SK-N-MC (cell line): ENCODE measurements at regions not wholly inside any gene's neighbourhood (a gene's known extent, or its start where the extent isn't known, plus 50 kb on each side); places are given as distances from the start of the nearest gene placed in this dataset.

ENCODE experiments used
- DNase-seq: peaks from one replicate; pipeline ENCODE4 v3.0.0-alpha.2; 2011; ENCODE audit warnings: low read depth, low spot score
- H3K27ac ChIP-seq: fragments of 200-600 bp; sonication (generic); 2 replicates; pipeline ENCODE4 v1.5.1; 2016; ENCODE audit warnings: mixed run types
- H3K36me3 ChIP-seq: fragments of 200-600 bp; sonication (generic); 2 replicates; pipeline ENCODE4 v1.6.1; 2017; ENCODE audit warnings: antibody characterized with exemption, low read length, mixed read lengths; ENCODE audit not compliant: insufficient read depth
- H3K4me3 ChIP-seq: fragments of 200-600 bp; sonication (generic); 2 replicates; pipeline ENCODE4 v1.5.1; 2016
- H3K9ac ChIP-seq: fragments of 200-600 bp; sonication (generic); 2 replicates; pipeline ENCODE4 v1.8.0; 2017; ENCODE audit warnings: mixed run types, mixed read lengths; ENCODE audit not compliant: insufficient read length
- H3K9me3 ChIP-seq: fragments of 200-600 bp; sonication (generic); 2 replicates; pipeline ENCODE4 v1.6.1; 2017; ENCODE audit warnings: low read depth, mild to moderate bottlenecking, antibody characterized with exemption, low read length, moderate library complexity, mixed read lengths
- EZH2 ChIP-seq: fragments of 200-600 bp; sonication (generic); IDR thresholded peaks from one replicate; pipeline ENCODE4 v1.6.1; 2017; ENCODE audit warnings: antibody characterized with exemption
- FOXP2 ChIP-seq: optimal IDR thresholded peaks from 2 replicates; pipeline ENCODE3; 2011; ENCODE audit warnings: mild to moderate bottlenecking, moderate library complexity; ENCODE audit not compliant: insufficient read depth; ENCODE audit errors: extremely low read length, control extremely low read depth
- POLR2AphosphoS5 ChIP-seq: IDR thresholded peaks from 2 replicates; pipeline ENCODE4 v1.6.1; 2012; ENCODE audit warnings: mild to moderate bottlenecking, low read depth, low read length, borderline replicate concordance

GRCh38 chr2:19708776-19709175 lies 193.0 kb downstream of the TTC32 start:
- TF ChIP-seq EZH2 (no peak), FOXP2 (no peak), POLR2AphosphoS5 (no peak)
- DNase-seq, result no peak
- Histone ChIP-seq H3K9me3 (no peaks in the 10 kb centered on the region), H3K27ac (no peak overlapping the region), H3K4me3 (no peak overlapping the region), H3K9ac (no peak overlapping the region), H3K36me3 (no peaks in the 10 kb centered on the region)

GRCh38 chr2:19706332-19706731 lies 195.5 kb downstream of the TTC32 start:
- H3K4me3 ChIP-seq, result no peak overlapping the region
- TF ChIP-seq FOXP2, result no peak
- no peak for TF ChIP-seq EZH2
- no peak for TF ChIP-seq POLR2AphosphoS5
- H3K36me3 ChIP-seq, result no peaks in the 10 kb centered on the region
- H3K9me3 ChIP-seq, result no peaks in the 10 kb centered on the region
- no peak overlapping the region for H3K27ac ChIP-seq
- H3K9ac ChIP-seq, result no peak overlapping the region
- DNase-seq, result no peak

GRCh38 chr2:19702267-19702666 lies 199.5 kb downstream of the TTC32 start:
- Histone ChIP-seq H3K9ac (no peak overlapping the region), H3K36me3 (no peaks in the 10 kb centered on the region), H3K9me3 (no peaks in the 10 kb centered on the region), H3K27ac (no peak overlapping the region), H3K4me3 (no peak overlapping the region)
- DNase-seq, result no peak
- no peak for TF ChIP-seq EZH2
- no peak for TF ChIP-seq POLR2AphosphoS5
- no peak for TF ChIP-seq FOXP2

GRCh38 chr2:19700861-19701585 lies 200.8 kb downstream of the TTC32 start:
- H3K4me3 ChIP-seq, result no peak overlapping the region
- no peak for TF ChIP-seq FOXP2
- TF ChIP-seq EZH2, result no peak
- TF ChIP-seq POLR2AphosphoS5, result no peak
- H3K27ac ChIP-seq, result no peak overlapping the region
- no peak overlapping the region for H3K9ac ChIP-seq
- no peaks in the 10 kb centered on the region for H3K9me3 ChIP-seq
- H3K36me3 ChIP-seq, result no peaks in the 10 kb centered on the region
- DNase-seq, result no peak

- H3K9me3 ChIP-seq, result no peaks in the 10 kb centered on the region
- no peak overlapping the region for H3K27ac ChIP-seq
- H3K36me3 ChIP-seq, result no peaks in the 10 kb centered on the region
- no peak overlapping the region for H3K9ac ChIP-seq
- TF ChIP-seq POLR2AphosphoS5, result no peak
- no peak for TF ChIP-seq FOXP2
- H3K4me3 ChIP-seq, result no peak overlapping the region
- no peak for DNase-seq
Observed at GRCh38 chr2:19697131-19697530, 204.7 kb downstream of the TTC32 start.

GRCh38 chr2:19695706-19696105 lies 206.1 kb downstream of the TTC32 start:
- DNase-seq, result no peak
- TF ChIP-seq POLR2AphosphoS5 (no peak), EZH2 (no peak), FOXP2 (no peak)
- no peak overlapping the region for H3K27ac ChIP-seq
- H3K4me3 ChIP-seq, result no peak overlapping the region
- H3K9ac ChIP-seq, result no peak overlapping the region
- no peaks in the 10 kb centered on the region for H3K9me3 ChIP-seq
- no peaks in the 10 kb centered on the region for H3K36me3 ChIP-seq

- TF ChIP-seq FOXP2, result no peak
- no peak for TF ChIP-seq POLR2AphosphoS5
- TF ChIP-seq EZH2, result no peak
- no peak overlapping the region for H3K27ac ChIP-seq
- no peaks in the 10 kb centered on the region for H3K9me3 ChIP-seq
- no peak for DNase-seq
- H3K4me3 ChIP-seq, result no peak overlapping the region
- no peak overlapping the region for H3K9ac ChIP-seq
- H3K36me3 ChIP-seq, result no peaks in the 10 kb centered on the region
Observed at GRCh38 chr2:19691892-19692291, 209.9 kb downstream of the TTC32 start.

- Histone ChIP-seq H3K36me3 (no peaks in the 10 kb centered on the region), H3K27ac (no peak overlapping the region), H3K4me3 (no peak overlapping the region), H3K9me3 (no peaks in the 10 kb centered on the region), H3K9ac (no peak overlapping the region)
- TF ChIP-seq POLR2AphosphoS5, result no peak
- no peak for TF ChIP-seq FOXP2
- no peak for TF ChIP-seq EZH2
- no peak for DNase-seq
Observed at GRCh38 chr2:19690429-19690828, 211.4 kb downstream of the TTC32 start.

- Histone ChIP-seq H3K4me3 (no peak overlapping the region), H3K36me3 (no peaks in the 10 kb centered on the region), H3K27ac (no peak overlapping the region), H3K9ac (no peak overlapping the region), H3K9me3 (no peaks in the 10 kb centered on the region)
- no peak for TF ChIP-seq FOXP2
- DNase-seq, result no peak
Observed at GRCh38 chr2:19689646-19690168, 212.1 kb downstream of the TTC32 start.
